ENCODE measurements at regions not wholly inside any gene's neighbourhood (a gene's known extent, or its start where the extent isn't known, plus 50 kb on each side); places are given as distances from the start of the nearest gene placed in this dataset.

DNA sequence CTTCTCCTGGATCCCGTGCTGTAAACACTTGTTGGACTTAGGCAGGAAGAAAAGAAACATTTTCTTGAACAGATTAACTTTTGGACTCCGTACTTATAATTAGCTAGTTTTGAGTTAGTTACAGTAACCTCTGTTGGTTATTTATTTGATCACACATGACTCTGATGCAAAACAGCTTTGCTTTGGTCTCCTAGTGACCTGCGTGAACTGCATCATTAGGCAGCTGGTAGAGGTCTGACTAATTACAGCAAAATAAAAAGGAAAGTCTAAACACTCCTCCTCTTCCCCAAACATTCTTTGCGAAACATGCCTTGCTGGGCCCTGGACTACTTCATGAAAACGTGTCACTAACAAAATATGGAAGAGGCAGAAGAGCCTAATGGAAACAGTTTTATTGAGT lies 61.1 kb upstream of the ZFP64 start:
- TF ChIP-seq, protein P1, sequence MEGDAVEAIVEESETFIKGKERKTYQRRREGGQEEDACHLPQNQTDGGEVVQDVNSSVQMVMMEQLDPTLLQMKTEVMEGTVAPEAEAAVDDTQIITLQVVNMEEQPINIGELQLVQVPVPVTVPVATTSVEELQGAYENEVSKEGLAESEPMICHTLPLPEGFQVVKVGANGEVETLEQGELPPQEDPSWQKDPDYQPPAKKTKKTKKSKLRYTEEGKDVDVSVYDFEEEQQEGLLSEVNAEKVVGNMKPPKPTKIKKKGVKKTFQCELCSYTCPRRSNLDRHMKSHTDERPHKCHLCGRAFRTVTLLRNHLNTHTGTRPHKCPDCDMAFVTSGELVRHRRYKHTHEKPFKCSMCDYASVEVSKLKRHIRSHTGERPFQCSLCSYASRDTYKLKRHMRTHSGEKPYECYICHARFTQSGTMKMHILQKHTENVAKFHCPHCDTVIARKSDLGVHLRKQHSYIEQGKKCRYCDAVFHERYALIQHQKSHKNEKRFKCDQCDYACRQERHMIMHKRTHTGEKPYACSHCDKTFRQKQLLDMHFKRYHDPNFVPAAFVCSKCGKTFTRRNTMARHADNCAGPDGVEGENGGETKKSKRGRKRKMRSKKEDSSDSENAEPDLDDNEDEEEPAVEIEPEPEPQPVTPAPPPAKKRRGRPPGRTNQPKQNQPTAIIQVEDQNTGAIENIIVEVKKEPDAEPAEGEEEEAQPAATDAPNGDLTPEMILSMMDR (IDR thresholded peaks at IDR 0.05) = no peak
- no peak for TF ChIP-seq POLR2AphosphoS5 (IDR thresholded peaks at IDR 0.05)
- no peak for TF ChIP-seq POLR2A (IDR thresholded peaks at IDR 0.05)
- TF ChIP-seq EP300 (IDR thresholded peaks at IDR 0.05) = no peak
